ENCODE measurements at regions not wholly inside any gene's neighbourhood (a gene's known extent, or its start where the extent isn't known, plus 50 kb on each side); places are given as distances from the start of the nearest gene placed in this dataset.

- DNase-seq, result no peak
- TF ChIP-seq CTCF (IDR thresholded peaks at IDR 0.05), result no peak
- H3K9me3 ChIP-seq, result no peaks in the 10 kb centered on the region
- no peaks in the 10 kb centered on the region for H3K36me3 ChIP-seq (ENCODE audit: low read depth)
- intact Hi-C loops (cut with DNase I, micrococcal nuclease), result no loop called here
- H3K4me1 ChIP-seq (ENCODE audit: low read depth), result no peaks in the 10 kb centered on the region
- H3K4me3 ChIP-seq, result no peak overlapping the region
- ATAC-seq, result no peak
These were observed 199.9 kb downstream of the CYP26B1 start for GRCh38 chr2:71947809-71948208.

- TF ChIP-seq CTCF (IDR thresholded peaks at IDR 0.05), result no peak
- DNase-seq (no peak), ATAC-seq (no peak)
- intact Hi-C loops (cut with DNase I, micrococcal nuclease), result no loop called here
- H3K4me3 ChIP-seq, result no peak overlapping the region
- no peaks in the 10 kb centered on the region for H3K36me3 ChIP-seq (ENCODE audit: low read depth)
- no peaks in the 10 kb centered on the region for H3K9me3 ChIP-seq
- no peaks in the 10 kb centered on the region for H3K4me1 ChIP-seq (ENCODE audit: low read depth)
These were observed 202.1 kb downstream of the CYP26B1 start for GRCh38 chr2:71945603-71945959.

GRCh38 chr2:71944806-71945602, 202.7 kb downstream of the CYP26B1 start:
- H3K36me3 ChIP-seq (ENCODE audit: low read depth), result no peaks in the 10 kb centered on the region
- H3K4me1 ChIP-seq (ENCODE audit: low read depth), result no peaks in the 10 kb centered on the region
- ATAC-seq (no peak), DNase-seq (no peak)
- no peak for TF ChIP-seq CTCF (IDR thresholded peaks at IDR 0.05)
- intact Hi-C loops (cut with DNase I, micrococcal nuclease), result no loop called here
- H3K9me3 ChIP-seq, result no peaks in the 10 kb centered on the region
- H3K4me3 ChIP-seq, result no peak overlapping the region

GRCh38 chr2:71944183-71944550, 203.5 kb downstream of the CYP26B1 start:
- ATAC-seq, result no peak
- DNase-seq, result no peak
- TF ChIP-seq CTCF (IDR thresholded peaks at IDR 0.05), result no peak
- intact Hi-C loops (cut with DNase I, micrococcal nuclease), result no loop called here
- Histone ChIP-seq H3K36me3 (ENCODE audit: low read depth) (no peaks in the 10 kb centered on the region), H3K4me1 (ENCODE audit: low read depth) (no peaks in the 10 kb centered on the region), H3K9me3 (no peaks in the 10 kb centered on the region), H3K4me3 (no peak overlapping the region)

- TF ChIP-seq CTCF (IDR thresholded peaks at IDR 0.05), result no peak
- no peaks in the 10 kb centered on the region for H3K4me1 ChIP-seq (ENCODE audit: low read depth)
- no peak for ATAC-seq
- DNase-seq, result no peak
- H3K4me3 ChIP-seq, result no peak overlapping the region
- intact Hi-C loops (cut with DNase I, micrococcal nuclease), result no loop called here
- no peaks in the 10 kb centered on the region for H3K36me3 ChIP-seq (ENCODE audit: low read depth)
- H3K9me3 ChIP-seq, result no peaks in the 10 kb centered on the region
These were observed 204.2 kb downstream of the CYP26B1 start for GRCh38 chr2:71943238-71944182.

Data from mucosa of descending colon (tissue), 3 donors.